GM23338 (cell line): ENCODE measurements at regions not wholly inside any gene's neighbourhood (a gene's known extent, or its start where the extent isn't known, plus 50 kb on each side); places are given as distances from the start of the nearest gene placed in this dataset.

ENCODE experiments used
- ATAC-seq: fragments of 200-7000 bp; cut with Tn5 transposase; 3 replicates; pipeline ENCODE4 v1.9.1; 2020
- DNase-seq: peaks from one replicate; pipeline ENCODE4 v3.0.0-alpha.2; 2015; ENCODE audit warnings: low spot score
- H2AFZ ChIP-seq: fragments of 200-600 bp; sonication (generic); 2 replicates; pipeline ENCODE4 v1.8.0; 2016; ENCODE audit warnings: antibody characterized with exemption, mild to moderate bottlenecking, moderate library complexity
- H3F3A ChIP-seq: fragments of 200-600 bp; sonication (generic); replicated peaks from 2 replicates; pipeline ENCODE4 v1.8.0; 2017; ENCODE audit warnings: antibody characterized with exemption, mixed run types, low read depth
- H3K27ac ChIP-seq: fragments of 200-600 bp; sonication (generic); 2 replicates; pipeline ENCODE4 v1.6.1; 2016; ENCODE audit warnings: low read depth
- H3K27me3 ChIP-seq: fragments of 200-600 bp; sonication (generic); 2 replicates; pipeline ENCODE4 v1.8.0; 2016; ENCODE audit warnings: mild to moderate bottlenecking, mixed run types, moderate library complexity; ENCODE audit not compliant: insufficient read depth
- H3K36me3 ChIP-seq: fragments of 200-600 bp; sonication (generic); 2 replicates; pipeline ENCODE4 v1.8.0; 2016; ENCODE audit warnings: mild to moderate bottlenecking; ENCODE audit not compliant: insufficient read depth
- H3K4me1 ChIP-seq: fragments of 200-600 bp; sonication (generic); 2 replicates; pipeline ENCODE4 v1.8.0; 2016; ENCODE audit warnings: mild to moderate bottlenecking, moderate library complexity; ENCODE audit not compliant: insufficient read depth
- H3K4me2 ChIP-seq: fragments of 200-600 bp; sonication (generic); 2 replicates; pipeline ENCODE4 v1.7.1; 2017; ENCODE audit warnings: mixed run types
- H3K4me3 ChIP-seq: fragments of 200-600 bp; sonication (generic); 2 replicates; pipeline ENCODE4 v1.6.1; 2016; ENCODE audit warnings: mixed run types
- H3K79me2 ChIP-seq: fragments of 200-600 bp; sonication (generic); replicated peaks from 2 replicates; pipeline ENCODE4 v1.8.0; 2017; ENCODE audit warnings: mild to moderate bottlenecking; ENCODE audit not compliant: insufficient read depth
- H3K9me2 ChIP-seq: fragments of 200-600 bp; sonication (generic); 2 replicates; pipeline ENCODE4 v1.8.0; 2017; ENCODE audit not compliant: insufficient read depth
- H4K20me1 ChIP-seq: fragments of 200-600 bp; sonication (generic); replicated peaks from 2 replicates; pipeline ENCODE4 v1.8.0; 2017; ENCODE audit warnings: mild to moderate bottlenecking; ENCODE audit not compliant: insufficient read depth
- H3K27ac Mint-ChIP-seq: 2 replicates; pipeline ENCODE4 v1.8.0; 2020; ENCODE audit warnings: inconsistent platforms, mild to moderate bottlenecking, moderate library complexity, mixed read lengths
- H3K27me3 Mint-ChIP-seq: 3 replicates; pipeline ENCODE4 v1.8.0; 2022; ENCODE audit warnings: low read depth, mild to moderate bottlenecking, moderate library complexity, mixed read lengths, inconsistent platforms; ENCODE audit not compliant: insufficient read depth, poor library complexity
- H3K36me3 Mint-ChIP-seq: 3 replicates; pipeline ENCODE4 v1.8.0; 2021; ENCODE audit warnings: low read depth, mild to moderate bottlenecking, inconsistent platforms, moderate library complexity, mixed read lengths
- H3K4me1 Mint-ChIP-seq: 3 replicates; pipeline ENCODE4 v1.8.0; 2020; ENCODE audit warnings: mild to moderate bottlenecking, inconsistent platforms, mixed read lengths
- H3K4me3 Mint-ChIP-seq: 3 replicates; pipeline ENCODE4 v1.8.0; 2021; ENCODE audit warnings: moderate library complexity, mild to moderate bottlenecking, inconsistent platforms, mixed read lengths
- H3K9me3 Mint-ChIP-seq: 3 replicates; pipeline ENCODE4 v1.8.0; 2020; ENCODE audit warnings: moderate library complexity, mild to moderate bottlenecking, inconsistent platforms, mixed read lengths
- CREB1 ChIP-seq: fragments of 250-450 bp; sonication (Bioruptor Pico); IDR thresholded peaks from 2 replicates; pipeline ENCODE4 v1.5.0; 2020; ENCODE audit warnings: low read depth, mild to moderate bottlenecking, moderate library complexity
- EZH2 ChIP-seq: fragments of 200-600 bp; sonication (generic); IDR thresholded peaks from one replicate; pipeline ENCODE4 v1.8.0; 2017; ENCODE audit warnings: antibody characterized with exemption, mild to moderate bottlenecking, low read depth; ENCODE audit not compliant: unreplicated experiment
- EZH2phosphoT487 ChIP-seq: fragments of 200-600 bp; sonication (generic); IDR thresholded peaks from one replicate; pipeline ENCODE4 v1.8.1; 2018; ENCODE audit warnings: antibody characterized with exemption; ENCODE audit not compliant: unreplicated experiment
- JUNB ChIP-seq: IDR thresholded peaks from one replicate; pipeline ENCODE4 v1.6.1; 2016; ENCODE audit warnings: antibody characterized with exemption; ENCODE audit not compliant: unreplicated experiment
- NANOG ChIP-seq: IDR thresholded peaks from 2 replicates; pipeline ENCODE4 v1.6.1; 2016; ENCODE audit warnings: antibody characterized with exemption, borderline replicate concordance
- POLR2AphosphoS5 ChIP-seq: IDR thresholded peaks from 2 replicates; pipeline ENCODE4 v1.6.1; 2016; ENCODE audit warnings: antibody characterized with exemption, low read depth
- STAT1 ChIP-seq: IDR thresholded peaks from one replicate; pipeline ENCODE4 v1.6.1; 2016; ENCODE audit warnings: antibody characterized with exemption; ENCODE audit not compliant: unreplicated experiment
- ZNF114 ChIP-seq: fragments of 250-450 bp; sonication (Bioruptor Pico); IDR thresholded peaks from 2 replicates; pipeline ENCODE4 v1.5.0; 2020; ENCODE audit warnings: mild to moderate bottlenecking, moderate library complexity
- ZNF331 ChIP-seq: fragments of 250-450 bp; sonication (Bioruptor Pico); IDR thresholded peaks from 2 replicates; pipeline ENCODE4 v1.5.0; 2020; ENCODE audit warnings: low read depth, mild to moderate bottlenecking, moderate library complexity
- TF ChIP-seq, protein P1 (sequence below): fragments of 250-450 bp; sonication (Bioruptor Pico); IDR thresholded peaks from 2 replicates; pipeline ENCODE4 v1.5.0; 2020; ENCODE audit warnings: mild to moderate bottlenecking, moderate library complexity
- TF ChIP-seq, protein P2 (sequence below), 2 experiments: fragments of 200-600 bp in 1 of 2; sonication (generic) in 1 of 2; conservative IDR thresholded peaks; 2 replicates each; pipeline versions ENCODE4 v1.5.1 to v1.6.1; 2016 to 2017; ENCODE audit warnings: antibody characterized with exemption in 2 of 2, low read depth in 2 of 2, mild to moderate bottlenecking in 2 of 2, moderate library complexity in 1 of 2
- TF ChIP-seq, protein P3 (sequence below): IDR thresholded peaks from 2 replicates; pipeline ENCODE4 v1.6.1; 2016; ENCODE audit warnings: antibody characterized with exemption
- TF ChIP-seq, protein P4 (sequence below): IDR thresholded peaks from one replicate; pipeline ENCODE4 v1.6.1; 2018; ENCODE audit warnings: antibody characterized with exemption; ENCODE audit not compliant: unreplicated experiment

DNA sequence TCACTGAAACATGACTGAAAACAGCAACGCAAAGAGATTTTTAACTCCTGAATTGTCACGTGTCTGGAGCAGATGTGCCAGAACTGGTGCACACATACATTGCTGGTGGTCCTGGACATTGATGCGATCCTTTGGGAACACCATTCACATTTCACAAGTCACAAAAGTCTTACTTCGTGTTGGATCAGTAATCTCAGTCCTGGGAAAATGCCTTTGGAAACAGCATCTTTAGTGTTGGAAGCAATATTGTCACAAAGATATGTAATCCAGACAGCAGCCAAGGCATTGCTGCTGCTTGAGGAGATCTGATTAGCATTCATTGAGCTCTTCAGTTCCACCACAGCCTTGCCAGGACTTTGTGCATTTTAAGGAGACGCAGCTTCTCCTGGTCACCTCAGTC, 126.2 kb upstream of the SH3BP4 start:
- no peak overlapping the region for H3K27ac Mint-ChIP-seq

More for the DNA sequence above, 126.2 kb upstream of the SH3BP4 start:
- Mint-ChIP-seq H3K4me3 (no peak overlapping the region), H3K36me3 (no peaks in the 10 kb centered on the region), H3K9me3 (no peaks in the 10 kb centered on the region), H3K27me3 (no peaks in the 10 kb centered on the region), H3K4me1 (peaks cover 3% of the 10 kb centered on the region; the same call in 1 of the 3 replicates)
- ATAC-seq (no peak), DNase-seq (no peak)
- H4K20me1 ChIP-seq = no peaks in the 10 kb centered on the region
- no peaks in the 10 kb centered on the region for H3K4me1 ChIP-seq
- no peaks in the 10 kb centered on the region for H3F3A ChIP-seq
- H3K79me2 ChIP-seq = no peaks in the 10 kb centered on the region
- TF ChIP-seq ZNF331 (no peak), CREB1 (CRISPR knock-in tag) (no peak), NANOG (no peak), POLR2AphosphoS5 (no peak), ZNF114 (CRISPR knock-in tag) (no peak), EZH2 (no peak), EZH2phosphoT487 (no peak), STAT1 (no peak), JUNB (no peak)
- TF ChIP-seq, protein P1, sequence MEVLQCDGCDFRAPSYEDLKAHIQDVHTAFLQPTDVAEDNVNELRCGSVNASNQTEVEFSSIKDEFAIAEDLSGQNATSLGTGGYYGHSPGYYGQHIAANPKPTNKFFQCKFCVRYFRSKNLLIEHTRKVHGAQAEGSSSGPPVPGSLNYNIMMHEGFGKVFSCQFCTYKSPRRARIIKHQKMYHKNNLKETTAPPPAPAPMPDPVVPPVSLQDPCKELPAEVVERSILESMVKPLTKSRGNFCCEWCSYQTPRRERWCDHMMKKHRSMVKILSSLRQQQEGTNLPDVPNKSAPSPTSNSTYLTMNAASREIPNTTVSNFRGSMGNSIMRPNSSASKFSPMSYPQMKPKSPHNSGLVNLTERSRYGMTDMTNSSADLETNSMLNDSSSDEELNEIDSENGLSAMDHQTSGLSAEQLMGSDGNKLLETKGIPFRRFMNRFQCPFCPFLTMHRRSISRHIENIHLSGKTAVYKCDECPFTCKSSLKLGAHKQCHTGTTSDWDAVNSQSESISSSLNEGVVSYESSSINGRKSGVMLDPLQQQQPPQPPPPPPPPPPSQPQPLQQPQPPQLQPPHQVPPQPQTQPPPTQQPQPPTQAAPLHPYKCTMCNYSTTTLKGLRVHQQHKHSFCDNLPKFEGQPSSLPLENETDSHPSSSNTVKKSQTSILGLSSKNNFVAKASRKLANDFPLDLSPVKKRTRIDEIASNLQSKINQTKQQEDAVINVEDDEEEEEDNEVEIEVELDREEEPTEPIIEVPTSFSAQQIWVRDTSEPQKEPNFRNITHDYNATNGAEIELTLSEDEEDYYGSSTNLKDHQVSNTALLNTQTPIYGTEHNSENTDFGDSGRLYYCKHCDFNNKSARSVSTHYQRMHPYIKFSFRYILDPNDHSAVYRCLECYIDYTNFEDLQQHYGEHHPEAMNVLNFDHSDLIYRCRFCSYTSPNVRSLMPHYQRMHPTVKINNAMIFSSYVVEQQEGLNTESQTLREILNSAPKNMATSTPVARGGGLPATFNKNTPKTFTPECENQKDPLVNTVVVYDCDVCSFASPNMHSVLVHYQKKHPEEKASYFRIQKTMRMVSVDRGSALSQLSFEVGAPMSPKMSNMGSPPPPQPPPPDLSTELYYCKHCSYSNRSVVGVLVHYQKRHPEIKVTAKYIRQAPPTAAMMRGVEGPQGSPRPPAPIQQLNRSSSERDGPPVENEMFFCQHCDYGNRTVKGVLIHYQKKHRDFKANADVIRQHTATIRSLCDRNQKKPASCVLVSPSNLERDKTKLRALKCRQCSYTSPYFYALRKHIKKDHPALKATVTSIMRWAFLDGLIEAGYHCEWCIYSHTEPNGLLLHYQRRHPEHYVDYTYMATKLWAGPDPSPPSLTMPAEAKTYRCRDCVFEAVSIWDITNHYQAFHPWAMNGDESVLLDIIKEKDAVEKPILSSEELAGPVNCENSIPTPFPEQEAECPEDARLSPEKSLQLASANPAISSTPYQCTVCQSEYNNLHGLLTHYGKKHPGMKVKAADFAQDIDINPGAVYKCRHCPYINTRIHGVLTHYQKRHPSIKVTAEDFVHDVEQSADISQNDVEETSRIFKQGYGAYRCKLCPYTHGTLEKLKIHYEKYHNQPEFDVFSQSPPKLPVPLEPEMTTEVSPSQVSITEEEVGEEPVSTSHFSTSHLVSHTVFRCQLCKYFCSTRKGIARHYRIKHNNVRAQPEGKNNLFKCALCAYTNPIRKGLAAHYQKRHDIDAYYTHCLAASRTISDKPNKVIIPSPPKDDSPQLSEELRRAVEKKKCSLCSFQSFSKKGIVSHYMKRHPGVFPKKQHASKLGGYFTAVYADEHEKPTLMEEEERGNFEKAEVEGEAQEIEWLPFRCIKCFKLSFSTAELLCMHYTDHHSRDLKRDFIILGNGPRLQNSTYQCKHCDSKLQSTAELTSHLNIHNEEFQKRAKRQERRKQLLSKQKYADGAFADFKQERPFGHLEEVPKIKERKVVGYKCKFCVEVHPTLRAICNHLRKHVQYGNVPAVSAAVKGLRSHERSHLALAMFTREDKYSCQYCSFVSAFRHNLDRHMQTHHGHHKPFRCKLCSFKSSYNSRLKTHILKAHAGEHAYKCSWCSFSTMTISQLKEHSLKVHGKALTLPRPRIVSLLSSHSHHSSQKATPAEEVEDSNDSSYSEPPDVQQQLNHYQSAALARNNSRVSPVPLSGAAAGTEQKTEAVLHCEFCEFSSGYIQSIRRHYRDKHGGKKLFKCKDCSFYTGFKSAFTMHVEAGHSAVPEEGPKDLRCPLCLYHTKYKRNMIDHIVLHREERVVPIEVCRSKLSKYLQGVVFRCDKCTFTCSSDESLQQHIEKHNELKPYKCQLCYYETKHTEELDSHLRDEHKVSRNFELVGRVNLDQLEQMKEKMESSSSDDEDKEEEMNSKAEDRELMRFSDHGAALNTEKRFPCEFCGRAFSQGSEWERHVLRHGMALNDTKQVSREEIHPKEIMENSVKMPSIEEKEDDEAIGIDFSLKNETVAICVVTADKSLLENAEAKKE (CRISPR knock-in tag) = no peak
- TF ChIP-seq, protein P2, sequence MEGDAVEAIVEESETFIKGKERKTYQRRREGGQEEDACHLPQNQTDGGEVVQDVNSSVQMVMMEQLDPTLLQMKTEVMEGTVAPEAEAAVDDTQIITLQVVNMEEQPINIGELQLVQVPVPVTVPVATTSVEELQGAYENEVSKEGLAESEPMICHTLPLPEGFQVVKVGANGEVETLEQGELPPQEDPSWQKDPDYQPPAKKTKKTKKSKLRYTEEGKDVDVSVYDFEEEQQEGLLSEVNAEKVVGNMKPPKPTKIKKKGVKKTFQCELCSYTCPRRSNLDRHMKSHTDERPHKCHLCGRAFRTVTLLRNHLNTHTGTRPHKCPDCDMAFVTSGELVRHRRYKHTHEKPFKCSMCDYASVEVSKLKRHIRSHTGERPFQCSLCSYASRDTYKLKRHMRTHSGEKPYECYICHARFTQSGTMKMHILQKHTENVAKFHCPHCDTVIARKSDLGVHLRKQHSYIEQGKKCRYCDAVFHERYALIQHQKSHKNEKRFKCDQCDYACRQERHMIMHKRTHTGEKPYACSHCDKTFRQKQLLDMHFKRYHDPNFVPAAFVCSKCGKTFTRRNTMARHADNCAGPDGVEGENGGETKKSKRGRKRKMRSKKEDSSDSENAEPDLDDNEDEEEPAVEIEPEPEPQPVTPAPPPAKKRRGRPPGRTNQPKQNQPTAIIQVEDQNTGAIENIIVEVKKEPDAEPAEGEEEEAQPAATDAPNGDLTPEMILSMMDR (conservative IDR thresholded peaks at IDR 0.05; ENCODE audit: low read depth in 2 of 2) = no peak
- TF ChIP-seq, protein P3, sequence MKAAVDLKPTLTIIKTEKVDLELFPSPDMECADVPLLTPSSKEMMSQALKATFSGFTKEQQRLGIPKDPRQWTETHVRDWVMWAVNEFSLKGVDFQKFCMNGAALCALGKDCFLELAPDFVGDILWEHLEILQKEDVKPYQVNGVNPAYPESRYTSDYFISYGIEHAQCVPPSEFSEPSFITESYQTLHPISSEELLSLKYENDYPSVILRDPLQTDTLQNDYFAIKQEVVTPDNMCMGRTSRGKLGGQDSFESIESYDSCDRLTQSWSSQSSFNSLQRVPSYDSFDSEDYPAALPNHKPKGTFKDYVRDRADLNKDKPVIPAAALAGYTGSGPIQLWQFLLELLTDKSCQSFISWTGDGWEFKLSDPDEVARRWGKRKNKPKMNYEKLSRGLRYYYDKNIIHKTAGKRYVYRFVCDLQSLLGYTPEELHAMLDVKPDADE = no peak
- TF ChIP-seq, protein P4, sequence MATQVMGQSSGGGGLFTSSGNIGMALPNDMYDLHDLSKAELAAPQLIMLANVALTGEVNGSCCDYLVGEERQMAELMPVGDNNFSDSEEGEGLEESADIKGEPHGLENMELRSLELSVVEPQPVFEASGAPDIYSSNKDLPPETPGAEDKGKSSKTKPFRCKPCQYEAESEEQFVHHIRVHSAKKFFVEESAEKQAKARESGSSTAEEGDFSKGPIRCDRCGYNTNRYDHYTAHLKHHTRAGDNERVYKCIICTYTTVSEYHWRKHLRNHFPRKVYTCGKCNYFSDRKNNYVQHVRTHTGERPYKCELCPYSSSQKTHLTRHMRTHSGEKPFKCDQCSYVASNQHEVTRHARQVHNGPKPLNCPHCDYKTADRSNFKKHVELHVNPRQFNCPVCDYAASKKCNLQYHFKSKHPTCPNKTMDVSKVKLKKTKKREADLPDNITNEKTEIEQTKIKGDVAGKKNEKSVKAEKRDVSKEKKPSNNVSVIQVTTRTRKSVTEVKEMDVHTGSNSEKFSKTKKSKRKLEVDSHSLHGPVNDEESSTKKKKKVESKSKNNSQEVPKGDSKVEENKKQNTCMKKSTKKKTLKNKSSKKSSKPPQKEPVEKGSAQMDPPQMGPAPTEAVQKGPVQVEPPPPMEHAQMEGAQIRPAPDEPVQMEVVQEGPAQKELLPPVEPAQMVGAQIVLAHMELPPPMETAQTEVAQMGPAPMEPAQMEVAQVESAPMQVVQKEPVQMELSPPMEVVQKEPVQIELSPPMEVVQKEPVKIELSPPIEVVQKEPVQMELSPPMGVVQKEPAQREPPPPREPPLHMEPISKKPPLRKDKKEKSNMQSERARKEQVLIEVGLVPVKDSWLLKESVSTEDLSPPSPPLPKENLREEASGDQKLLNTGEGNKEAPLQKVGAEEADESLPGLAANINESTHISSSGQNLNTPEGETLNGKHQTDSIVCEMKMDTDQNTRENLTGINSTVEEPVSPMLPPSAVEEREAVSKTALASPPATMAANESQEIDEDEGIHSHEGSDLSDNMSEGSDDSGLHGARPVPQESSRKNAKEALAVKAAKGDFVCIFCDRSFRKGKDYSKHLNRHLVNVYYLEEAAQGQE = no peak
- no peaks in the 10 kb centered on the region for H3K36me3 ChIP-seq
- H3K27me3 ChIP-seq = no peaks in the 10 kb centered on the region
- H3K4me2 ChIP-seq = no peak overlapping the region
- H3K27ac ChIP-seq = no peak overlapping the region
- H2AFZ ChIP-seq = no peak overlapping the region
- H3K4me3 ChIP-seq = no peak overlapping the region
- H3K9me2 ChIP-seq = 0 out of 2 replicates have a peak, but pooled peaks cover 3% of the 10 kb centered on the region
